ENCODE measurements at regions not wholly inside any gene's neighbourhood (a gene's known extent, or its start where the extent isn't known, plus 50 kb on each side); places are given as distances from the start of the nearest gene placed in this dataset.
A peak's percentile ranks its signal among the peaks of the same experiment; 100 is the strongest.

- TF ChIP-seq CTCF (IDR thresholded peaks at IDR 0.05; ENCODE audit: low read length) (peak; percentile 46; the same call in 1 of the 2 replicates), EZH2 (IDR thresholded peaks at IDR 0.05; ENCODE audit: borderline replicate concordance, low read length) (no peak)
Observed at GRCh38 chrX:8323356-8323755, 141.3 kb upstream of the VCX3B start.
